ENCODE measurements at regions not wholly inside any gene's neighbourhood (a gene's known extent, or its start where the extent isn't known, plus 50 kb on each side); places are given as distances from the start of the nearest gene placed in this dataset.

GRCh38 chr1:80918380-80918779 is 882.4 kb upstream of the ADGRL2 start:
- no peak overlapping the region for H3K4me3 ChIP-seq (replicated peaks; ENCODE audit: insufficient read depth, low read length)
- no peak for TF ChIP-seq CTCF (IDR thresholded peaks at IDR 0.05; ENCODE audit: insufficient read depth, low read length)
- TF ChIP-seq SPI1 (IDR thresholded peaks at IDR 0.05; ENCODE audit: borderline replicate concordance, low read depth): no peak
- no peak for TF ChIP-seq GABPA (IDR thresholded peaks at IDR 0.05; ENCODE audit: low read depth)
- TF ChIP-seq POLR2AphosphoS5 (IDR thresholded peaks at IDR 0.05; ENCODE audit: low read depth): no peak
- no peak for TF ChIP-seq REST (IDR thresholded peaks at IDR 0.05; ENCODE audit: insufficient replicate concordance, low read depth)
- no peaks in the 10 kb centered on the region for H3K27me3 ChIP-seq (ENCODE audit: insufficient read depth, poor library complexity, severe bottlenecking)
- DNase-seq (ENCODE audit: low read depth in 1 of 2, low spot score in 1 of 2): no peak
- H3K27ac ChIP-seq (replicated peaks): no peak overlapping the region

GRCh38 chr1:80917826-80918225 is 882.9 kb upstream of the ADGRL2 start:
- Histone ChIP-seq H3K27ac (replicated peaks) (no peak overlapping the region), H3K27me3 (ENCODE audit: insufficient read depth, poor library complexity, severe bottlenecking) (no peaks in the 10 kb centered on the region), H3K4me3 (replicated peaks; ENCODE audit: insufficient read depth, low read length) (no peak overlapping the region)
- no peak for DNase-seq (ENCODE audit: low read depth in 1 of 2, low spot score in 1 of 2)
- TF ChIP-seq REST (IDR thresholded peaks at IDR 0.05; ENCODE audit: insufficient replicate concordance, low read depth): no peak
- no peak for TF ChIP-seq POLR2AphosphoS5 (IDR thresholded peaks at IDR 0.05; ENCODE audit: low read depth)
- no peak for TF ChIP-seq CTCF (IDR thresholded peaks at IDR 0.05; ENCODE audit: insufficient read depth, low read length)
- TF ChIP-seq GABPA (IDR thresholded peaks at IDR 0.05; ENCODE audit: low read depth): no peak
- no peak for TF ChIP-seq SPI1 (IDR thresholded peaks at IDR 0.05; ENCODE audit: borderline replicate concordance, low read depth)

- TF ChIP-seq CTCF (IDR thresholded peaks at IDR 0.05; ENCODE audit: insufficient read depth, low read length) (no peak), REST (IDR thresholded peaks at IDR 0.05; ENCODE audit: insufficient replicate concordance, low read depth) (no peak), GABPA (IDR thresholded peaks at IDR 0.05; ENCODE audit: low read depth) (no peak), SPI1 (IDR thresholded peaks at IDR 0.05; ENCODE audit: borderline replicate concordance, low read depth) (no peak), POLR2AphosphoS5 (IDR thresholded peaks at IDR 0.05; ENCODE audit: low read depth) (no peak)
Observed at GRCh38 chr1:80917225-80917624, 883.5 kb upstream of the ADGRL2 start.

More at GRCh38 chr1:80917225-80917624, 883.5 kb upstream of the ADGRL2 start:
- DNase-seq (ENCODE audit: low read depth in 1 of 2, low spot score in 1 of 2): no peak
- no peak overlapping the region for H3K4me3 ChIP-seq (replicated peaks; ENCODE audit: insufficient read depth, low read length)
- no peak overlapping the region for H3K27ac ChIP-seq (replicated peaks)
- no peaks in the 10 kb centered on the region for H3K27me3 ChIP-seq (ENCODE audit: insufficient read depth, poor library complexity, severe bottlenecking)
